WERI-Rb-1 (cell line): ENCODE measurements at regions not wholly inside any gene's neighbourhood (a gene's known extent, or its start where the extent isn't known, plus 50 kb on each side); places are given as distances from the start of the nearest gene placed in this dataset.

Experiments
- DNase-seq: peaks from one replicate; pipeline ENCODE4 v3.0.0-alpha.2; 2020
- H3K27ac ChIP-seq: fragments of 250-450 bp; sonication (Bioruptor Pico); 2 replicates; pipeline ENCODE4 v1.5.1; 2020; ENCODE audit warnings: mild to moderate bottlenecking, moderate library complexity
- H3K27me3 ChIP-seq: fragments of 250-450 bp; sonication (Bioruptor Pico); 2 replicates; pipeline ENCODE4 v1.5.1; 2021; ENCODE audit warnings: mild to moderate bottlenecking, low read depth, moderate library complexity; ENCODE audit not compliant: insufficient read depth, severe bottlenecking
- H3K36me3 ChIP-seq: fragments of 250-450 bp; sonication (Bioruptor Pico); 2 replicates; pipeline ENCODE4 v1.5.1; 2020; ENCODE audit warnings: mild to moderate bottlenecking, moderate library complexity
- H3K4me3 ChIP-seq: 2 replicates; pipeline ENCODE4 v1.5.1; 2011; ENCODE audit warnings: low read depth, mild to moderate bottlenecking, control low read depth, low read length
- H3K9me3 ChIP-seq: fragments of 250-450 bp; sonication (Bioruptor Pico); 2 replicates; pipeline ENCODE4 v1.5.1; 2021; ENCODE audit warnings: mild to moderate bottlenecking, moderate library complexity; ENCODE audit not compliant: severe bottlenecking
- TF ChIP-seq, protein P1 (sequence below): IDR thresholded peaks from 2 replicates; pipeline ENCODE4 v1.5.1; 2011; ENCODE audit warnings: low read depth, mild to moderate bottlenecking, control low read depth, inconsistent platforms, low read length

DNA sequence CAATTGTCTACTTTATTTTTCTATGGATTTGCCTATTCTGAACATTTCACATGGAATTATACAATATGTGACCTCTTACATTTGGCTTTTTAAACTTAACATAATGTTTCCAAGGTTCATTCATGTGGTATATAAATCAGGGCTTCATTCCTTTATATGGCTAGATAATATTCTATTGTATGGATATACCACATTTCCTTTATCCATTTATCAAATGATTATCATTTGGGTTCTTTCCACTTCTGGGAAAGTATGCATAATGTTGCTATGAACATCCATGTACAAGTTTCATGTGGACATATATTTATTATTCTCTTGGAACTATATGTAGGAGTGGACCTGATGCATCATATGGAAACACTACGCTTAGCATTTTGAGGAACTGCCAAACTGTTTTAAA, 99.7 kb upstream of the NCKAP5 start:
- TF ChIP-seq, protein P1, sequence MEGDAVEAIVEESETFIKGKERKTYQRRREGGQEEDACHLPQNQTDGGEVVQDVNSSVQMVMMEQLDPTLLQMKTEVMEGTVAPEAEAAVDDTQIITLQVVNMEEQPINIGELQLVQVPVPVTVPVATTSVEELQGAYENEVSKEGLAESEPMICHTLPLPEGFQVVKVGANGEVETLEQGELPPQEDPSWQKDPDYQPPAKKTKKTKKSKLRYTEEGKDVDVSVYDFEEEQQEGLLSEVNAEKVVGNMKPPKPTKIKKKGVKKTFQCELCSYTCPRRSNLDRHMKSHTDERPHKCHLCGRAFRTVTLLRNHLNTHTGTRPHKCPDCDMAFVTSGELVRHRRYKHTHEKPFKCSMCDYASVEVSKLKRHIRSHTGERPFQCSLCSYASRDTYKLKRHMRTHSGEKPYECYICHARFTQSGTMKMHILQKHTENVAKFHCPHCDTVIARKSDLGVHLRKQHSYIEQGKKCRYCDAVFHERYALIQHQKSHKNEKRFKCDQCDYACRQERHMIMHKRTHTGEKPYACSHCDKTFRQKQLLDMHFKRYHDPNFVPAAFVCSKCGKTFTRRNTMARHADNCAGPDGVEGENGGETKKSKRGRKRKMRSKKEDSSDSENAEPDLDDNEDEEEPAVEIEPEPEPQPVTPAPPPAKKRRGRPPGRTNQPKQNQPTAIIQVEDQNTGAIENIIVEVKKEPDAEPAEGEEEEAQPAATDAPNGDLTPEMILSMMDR: no peak
- Histone ChIP-seq H3K9me3 (peaks cover 11% of the 10 kb centered on the region), H3K36me3 (no peaks in the 10 kb centered on the region), H3K4me3 (no peak overlapping the region), H3K27ac (no peak overlapping the region), H3K27me3 (no peaks in the 10 kb centered on the region)
- no peak for DNase-seq

DNA sequence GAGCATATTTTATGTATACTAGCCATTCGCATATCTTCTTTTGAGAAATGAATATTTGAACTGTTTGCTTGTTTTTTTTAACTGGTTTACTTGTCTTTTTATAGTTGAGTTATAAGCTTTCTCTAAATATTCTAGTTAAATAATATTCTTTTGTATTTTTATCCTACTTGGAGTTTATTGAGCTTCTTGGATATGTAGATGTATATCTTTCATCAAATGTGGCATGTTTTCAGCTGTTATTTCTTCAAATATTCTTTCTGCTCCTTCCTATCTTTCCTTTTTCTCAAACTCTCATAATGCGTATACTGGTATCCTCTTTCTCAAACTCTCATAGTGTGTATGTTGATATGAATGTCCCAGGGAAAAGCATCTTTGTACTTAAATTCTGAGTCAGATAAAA, 100.3 kb upstream of the NCKAP5 start:
- DNase-seq: no peak
- TF ChIP-seq, protein P1: no peak
- Histone ChIP-seq H3K4me3 (no peak overlapping the region), H3K9me3 (peaks cover 11% of the 10 kb centered on the region), H3K36me3 (no peaks in the 10 kb centered on the region), H3K27me3 (no peaks in the 10 kb centered on the region), H3K27ac (no peak overlapping the region)

DNA sequence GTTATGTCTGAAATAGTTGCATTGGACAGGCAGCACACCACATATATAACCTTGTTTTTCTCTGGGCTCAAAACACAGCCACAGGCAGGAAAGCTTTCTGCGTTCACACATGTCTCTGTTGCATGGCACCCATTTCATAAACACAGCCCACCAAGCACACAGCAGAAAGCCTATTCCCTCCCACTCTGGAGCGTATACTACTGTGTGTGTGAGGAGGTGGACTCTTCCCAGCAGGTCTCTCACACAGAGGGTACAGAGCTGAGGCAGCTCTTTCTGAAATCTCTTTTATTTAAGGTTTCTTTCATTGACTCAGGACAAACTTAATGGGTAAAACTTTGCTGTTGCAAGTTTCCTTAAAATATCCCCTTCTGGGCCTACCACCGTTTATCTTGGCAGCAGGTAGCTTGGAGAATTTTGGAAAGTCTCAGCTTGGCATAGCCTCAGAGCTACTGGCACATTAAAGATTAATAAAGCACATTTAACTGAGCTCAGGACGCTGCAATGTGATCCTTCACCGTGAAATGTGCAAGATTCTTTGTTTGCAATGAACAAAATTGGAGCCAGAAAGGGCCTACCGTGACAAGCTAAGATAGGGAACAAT, 105.1 kb upstream of the NCKAP5 start:
- no peak overlapping the region for H3K4me3 ChIP-seq
- no peak overlapping the region for H3K27ac ChIP-seq
- H3K27me3 ChIP-seq: no peaks in the 10 kb centered on the region
- DNase-seq: no peak
- no peaks in the 10 kb centered on the region for H3K36me3 ChIP-seq
- TF ChIP-seq, protein P1: no peak
- peaks cover 3% of the 10 kb centered on the region for H3K9me3 ChIP-seq

DNA sequence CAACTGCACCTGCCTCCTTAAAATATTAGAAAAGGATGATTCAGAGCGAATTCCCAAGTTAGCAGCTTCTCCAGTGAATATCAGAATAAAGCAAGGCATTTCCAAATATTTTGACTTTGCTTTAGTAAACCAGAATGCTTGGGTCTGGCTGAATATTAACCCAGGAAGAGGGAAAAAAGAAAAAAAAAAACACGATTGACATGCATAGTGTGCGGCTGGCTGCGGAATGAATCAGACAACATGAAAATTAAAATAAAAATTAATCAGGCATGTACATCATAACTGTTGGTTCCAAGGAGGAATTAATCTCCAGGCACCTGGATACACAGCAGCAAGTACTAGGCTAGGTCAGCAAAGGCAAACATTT, 105.8 kb upstream of the NCKAP5 start:
- Histone ChIP-seq H3K9me3 (no peaks in the 10 kb centered on the region), H3K27me3 (no peaks in the 10 kb centered on the region), H3K36me3 (no peaks in the 10 kb centered on the region), H3K27ac (no peak overlapping the region), H3K4me3 (no peak overlapping the region)
- TF ChIP-seq, protein P1: no peak
- DNase-seq: no peak

DNA sequence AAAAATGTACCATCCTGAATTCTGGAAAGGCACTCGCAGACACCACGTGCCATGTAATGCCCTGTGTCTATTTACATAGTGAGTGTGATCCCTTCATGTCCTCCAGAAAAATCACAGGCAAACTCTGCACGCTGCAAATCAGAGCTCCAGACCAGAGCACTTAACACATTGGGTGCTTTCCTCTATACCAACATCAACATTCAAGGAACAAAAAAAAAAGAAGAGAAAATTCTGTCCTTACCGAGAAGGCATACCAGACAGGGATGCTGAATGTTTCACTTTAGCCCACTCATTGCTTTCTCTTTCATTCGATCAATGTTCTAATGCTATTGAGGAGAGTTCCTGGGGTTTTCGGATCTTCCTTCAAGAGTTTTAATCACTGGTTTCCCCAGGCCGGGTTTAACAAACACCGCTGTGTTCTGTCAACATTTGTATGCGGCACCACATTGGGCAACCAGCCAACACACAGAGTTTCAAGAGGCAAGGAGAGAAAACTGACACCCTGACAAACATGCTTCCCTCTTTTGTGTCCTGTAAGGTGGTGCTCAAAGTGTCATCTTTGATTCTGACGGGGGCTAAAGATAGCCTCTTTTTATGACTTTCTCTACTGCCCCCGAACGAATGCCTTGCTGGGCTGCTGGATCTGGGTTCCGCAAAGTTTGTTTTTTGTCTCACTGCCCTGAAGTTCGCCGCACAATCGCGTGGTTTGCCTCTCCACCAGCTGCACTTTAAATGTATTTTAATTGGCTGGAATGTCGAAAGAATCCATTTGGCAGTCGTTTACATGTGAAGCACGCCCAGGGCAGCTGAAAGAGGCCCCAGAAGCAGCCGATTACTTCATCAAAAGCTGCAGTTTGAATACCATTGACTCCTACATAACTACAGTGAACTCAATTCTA, 106.4 kb upstream of the NCKAP5 start:
- TF ChIP-seq, protein P1: no peak
- Histone ChIP-seq H3K27me3 (no peaks in the 10 kb centered on the region), H3K36me3 (no peaks in the 10 kb centered on the region), H3K4me3 (no peak overlapping the region), H3K27ac (no peak overlapping the region), H3K9me3 (no peaks in the 10 kb centered on the region)
- DNase-seq: no peak
